ENCODE measurements at regions not wholly inside any gene's neighbourhood (a gene's known extent, or its start where the extent isn't known, plus 50 kb on each side); places are given as distances from the start of the nearest gene placed in this dataset.

- TF ChIP-seq CTCF (conservative IDR thresholded peaks at IDR 0.05; ENCODE audit: low read depth, low read length) (no peak), EZH2 (IDR thresholded peaks at IDR 0.05; ENCODE audit: borderline replicate concordance, low read depth, low read length, poor library complexity, severe bottlenecking) (no peak)
These were observed 55.1 kb upstream of the CLDN5 start for GRCh38 chr22:19579115-19579811.
